ENCODE measurements at regions not wholly inside any gene's neighbourhood (a gene's known extent, or its start where the extent isn't known, plus 50 kb on each side); places are given as distances from the start of the nearest gene placed in this dataset.
"Not testable (repeated sequence)": the region's sequence is repeated elsewhere in the genome, so short reads cannot be mapped to it uniquely, and the experiment has no call there.

GRCh38 chr18:56501896-56502295 lies 136.5 kb downstream of the TXNL1 start:
- peaks cover 6 to 9% of the 10 kb centered on the region in 2 donors for H3K9me3 Mint-ChIP-seq
- peaks cover 0 to 7% of the 10 kb centered on the region in 2 donors for H3K36me3 Mint-ChIP-seq
- H3K27ac Mint-ChIP-seq = no peak overlapping the region
- no peak for ATAC-seq
- DNase-seq (ENCODE audit: low spot score in 2 of 2) = no peak

GRCh38 chr18:56495884-56496283 lies 142.5 kb downstream of the TXNL1 start:
- no peak for ATAC-seq
- H3K9me3 Mint-ChIP-seq = peaks cover 4 to 5% of the 10 kb centered on the region in 2 donors
- no peak for DNase-seq (ENCODE audit: low spot score in 2 of 2)

GRCh38 chr18:56493531-56493930 lies 144.9 kb downstream of the TXNL1 start:
- no peak for ATAC-seq
- no peaks in the 10 kb centered on the region for H3K36me3 Mint-ChIP-seq
- peaks cover 4 to 5% of the 10 kb centered on the region in 2 donors for H3K9me3 Mint-ChIP-seq

More at GRCh38 chr18:56495884-56496283, 142.5 kb downstream of the TXNL1 start:
- no peaks in the 10 kb centered on the region for H3K36me3 Mint-ChIP-seq
- no peak overlapping the region for H3K27ac Mint-ChIP-seq

DNA sequence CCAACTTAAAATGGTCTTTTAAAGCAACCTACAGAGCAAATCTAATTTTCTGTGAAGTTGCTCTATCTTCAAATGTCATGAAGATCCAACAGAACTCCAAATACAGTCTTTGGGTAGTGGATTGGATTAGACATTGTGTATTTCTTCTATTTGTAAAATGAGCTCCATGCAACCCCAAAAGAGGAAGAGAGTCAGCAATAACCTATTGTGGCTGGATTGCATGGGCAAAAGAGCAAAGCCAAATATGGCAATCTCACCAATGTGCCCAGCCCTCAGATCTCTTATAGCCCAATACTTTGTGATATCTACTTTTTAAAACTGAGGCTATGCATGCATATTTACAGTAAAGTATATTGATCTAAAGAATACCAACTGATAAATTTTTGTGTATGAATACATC lies 146.3 kb downstream of the TXNL1 start:
- ATAC-seq (no peak), DNase-seq (ENCODE audit: low spot score in 2 of 2) (no peak)
- H3K36me3 Mint-ChIP-seq = no peaks in the 10 kb centered on the region
- no peak overlapping the region for H3K27ac Mint-ChIP-seq
- H3K9me3 Mint-ChIP-seq = peaks cover 4 to 5% of the 10 kb centered on the region in 2 donors

More at GRCh38 chr18:56493531-56493930, 144.9 kb downstream of the TXNL1 start:
- H3K27ac Mint-ChIP-seq = no peak overlapping the region
- no peak for DNase-seq (ENCODE audit: low spot score in 2 of 2)

- no peak for DNase-seq (ENCODE audit: low spot score in 2 of 2)
- Mint-ChIP-seq H3K27ac (no peak overlapping the region), H3K36me3 (no peaks in the 10 kb centered on the region), H3K9me3 (peaks cover 0 to 3% of the 10 kb centered on the region in 2 donors)
- ATAC-seq = no peak
These were observed 147.4 kb downstream of the TXNL1 start for GRCh38 chr18:56490942-56491341.

- no peak for DNase-seq (ENCODE audit: low spot score in 2 of 2)
- Mint-ChIP-seq H3K36me3 (no peaks in the 10 kb centered on the region), H3K9me3 (peaks cover 0 to 3% of the 10 kb centered on the region in 2 donors), H3K27ac (no peak overlapping the region)
- no peak for ATAC-seq
These were observed 148.5 kb downstream of the TXNL1 start for GRCh38 chr18:56489893-56490292.

DNA sequence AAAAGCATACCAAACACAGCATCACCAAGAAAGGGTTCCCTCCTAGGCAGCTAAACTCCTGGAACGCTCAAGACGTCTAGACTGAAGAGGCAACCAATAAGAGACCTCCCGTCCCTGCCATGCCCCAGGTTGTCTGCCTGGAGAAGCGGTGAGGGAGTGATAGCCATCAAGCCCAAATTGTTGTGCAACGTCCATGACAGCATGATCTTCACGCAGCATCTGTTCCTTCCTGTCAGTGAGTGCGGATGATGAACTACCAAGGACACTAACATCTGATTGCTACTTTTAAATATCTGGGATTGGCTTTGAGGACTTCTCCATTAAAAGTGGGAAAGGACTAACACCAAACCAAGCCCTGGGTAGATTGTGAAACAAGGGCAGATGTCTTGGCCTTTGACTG lies 149.7 kb downstream of the TXNL1 start:
- no peak for DNase-seq (ENCODE audit: low spot score in 2 of 2)
- no peak overlapping the region for H3K27ac Mint-ChIP-seq
- H3K9me3 Mint-ChIP-seq = peaks cover 0 to 3% of the 10 kb centered on the region in 2 donors
- no peak for ATAC-seq
- no peaks in the 10 kb centered on the region for H3K36me3 Mint-ChIP-seq

DNA sequence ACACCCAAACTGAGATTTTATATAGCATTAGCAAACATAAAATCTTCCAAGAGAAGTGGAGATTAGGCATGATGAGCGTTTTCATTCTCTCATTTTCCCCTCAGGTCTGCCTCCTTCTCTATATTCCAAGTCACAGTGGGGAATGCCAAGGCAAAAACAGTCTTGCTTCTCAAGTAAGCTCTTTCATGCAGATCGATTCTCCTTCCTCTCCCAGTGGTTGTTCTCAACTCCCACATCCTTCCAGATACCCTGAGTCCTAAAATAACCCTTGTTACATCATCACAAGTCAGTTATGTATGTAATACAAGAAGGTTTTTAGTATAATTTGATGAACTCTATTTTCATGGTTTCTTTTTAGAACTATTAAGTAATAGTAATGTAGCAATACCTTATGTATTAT lies 150.6 kb downstream of the TXNL1 start:
- no peak for ATAC-seq
- no peaks in the 10 kb centered on the region for H3K36me3 Mint-ChIP-seq
- H3K9me3 Mint-ChIP-seq = peaks cover 0 to 3% of the 10 kb centered on the region in 2 donors
- no peak for DNase-seq (ENCODE audit: low spot score in 2 of 2)
- H3K27ac Mint-ChIP-seq = no peak overlapping the region

DNA sequence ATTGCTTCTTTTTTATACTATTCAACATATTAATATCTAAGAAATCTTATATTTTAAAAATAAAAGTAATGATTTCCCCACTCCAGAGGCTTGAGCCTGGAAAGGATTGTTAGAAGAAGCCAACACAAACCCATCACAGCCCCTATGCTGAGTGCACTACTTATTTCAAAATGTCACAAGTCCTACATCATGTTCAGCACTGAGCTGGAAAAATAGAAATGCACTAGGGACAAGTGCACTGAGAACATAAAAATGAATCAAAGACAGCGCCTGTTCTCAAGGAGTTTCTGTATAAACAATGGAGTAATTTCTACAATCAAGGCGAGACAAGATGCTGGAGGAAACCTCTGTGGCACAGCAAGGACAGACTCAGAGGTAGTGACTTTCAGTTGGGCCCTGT lies 155.0 kb downstream of the TXNL1 start:
- H3K27ac Mint-ChIP-seq = no peak overlapping the region
- no peaks in the 10 kb centered on the region for H3K36me3 Mint-ChIP-seq
- ATAC-seq (no peak), DNase-seq (ENCODE audit: low spot score in 2 of 2) (no peak)
- peaks cover 0 to 8% of the 10 kb centered on the region in 2 donors for H3K9me3 Mint-ChIP-seq

DNA sequence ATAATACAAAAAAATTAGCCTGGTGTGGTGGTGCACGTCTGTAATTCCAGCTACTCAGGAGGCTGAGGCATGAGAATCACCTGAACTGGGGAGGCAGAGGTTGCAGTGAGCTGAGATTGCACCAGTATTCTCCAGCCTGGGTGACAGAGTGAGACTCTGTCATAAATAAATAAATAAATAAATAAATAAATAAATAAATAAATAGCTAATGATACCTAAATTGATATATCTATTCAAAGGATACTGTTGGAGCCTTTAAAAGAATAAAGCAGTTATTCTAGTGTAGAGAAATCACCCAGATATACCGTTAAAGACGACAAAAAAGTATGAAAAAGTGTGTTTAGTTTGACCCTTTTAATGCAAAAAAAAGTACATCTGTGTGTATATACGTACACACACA lies 155.6 kb downstream of the TXNL1 start:
- not testable (repeated sequence) for DNase-seq (ENCODE audit: low spot score in 2 of 2); ATAC-seq; H3K9me3 Mint-ChIP-seq; H3K27ac Mint-ChIP-seq; H3K36me3 Mint-ChIP-seq

- Mint-ChIP-seq H3K36me3 (no peaks in the 10 kb centered on the region), H3K9me3 (peaks cover 0 to 5% of the 10 kb centered on the region in 2 donors), H3K27ac (no peak overlapping the region)
- ATAC-seq (no peak), DNase-seq (ENCODE audit: low spot score in 2 of 2) (no peak)
These were observed 156.6 kb downstream of the TXNL1 start for GRCh38 chr18:56481751-56482150.

DNA sequence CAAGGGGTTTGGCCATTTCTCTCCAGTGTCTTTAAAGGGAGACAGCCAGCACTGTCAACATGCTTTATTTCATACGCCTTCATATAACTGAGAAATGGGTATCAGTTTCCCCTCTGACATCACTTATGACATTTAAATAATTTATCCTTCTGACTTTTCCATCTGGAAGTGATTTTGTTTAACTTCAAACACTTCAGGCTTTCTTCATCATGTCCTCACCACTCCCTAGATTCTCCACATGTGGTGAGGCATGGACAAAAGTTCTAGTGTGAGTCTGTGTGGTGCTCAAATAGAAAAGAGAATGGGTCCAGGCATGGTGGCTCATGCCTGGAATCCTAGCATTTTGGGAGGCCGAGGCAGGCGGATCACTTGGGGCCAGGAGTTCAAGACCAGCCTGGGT lies 158.6 kb downstream of the TXNL1 start:
- DNase-seq (ENCODE audit: low spot score in 2 of 2) = no peak
- Mint-ChIP-seq H3K36me3 (no peaks in the 10 kb centered on the region), H3K27ac (no peak overlapping the region), H3K9me3 (peaks cover 0 to 5% of the 10 kb centered on the region in 2 donors)
- no peak for ATAC-seq

- Mint-ChIP-seq H3K9me3 (peaks cover 0 to 6% of the 10 kb centered on the region in 2 donors), H3K36me3 (no peaks in the 10 kb centered on the region), H3K27ac (no peak overlapping the region)
- DNase-seq (ENCODE audit: low spot score in 2 of 2) (no peak), ATAC-seq (no peak)
These were observed 163.1 kb downstream of the TXNL1 start for GRCh38 chr18:56475250-56475649.

GRCh38 chr18:56473400-56474024 lies 164.9 kb downstream of the TXNL1 start:
- Mint-ChIP-seq H3K27ac (no peak overlapping the region), H3K9me3 (peaks cover 0 to 6% of the 10 kb centered on the region in 2 donors), H3K36me3 (no peaks in the 10 kb centered on the region)
- DNase-seq (ENCODE audit: low spot score in 2 of 2) = no peak
- ATAC-seq = no peak

- ATAC-seq (no peak), DNase-seq (ENCODE audit: low spot score in 2 of 2) (no peak)
- peaks cover 2 to 3% of the 10 kb centered on the region in 2 donors for H3K36me3 Mint-ChIP-seq
- H3K27ac Mint-ChIP-seq = no peak overlapping the region
- peaks cover 5 to 8% of the 10 kb centered on the region in 2 donors for H3K9me3 Mint-ChIP-seq
These were observed 167.7 kb downstream of the TXNL1 start for GRCh38 chr18:56470406-56471351.

DNA sequence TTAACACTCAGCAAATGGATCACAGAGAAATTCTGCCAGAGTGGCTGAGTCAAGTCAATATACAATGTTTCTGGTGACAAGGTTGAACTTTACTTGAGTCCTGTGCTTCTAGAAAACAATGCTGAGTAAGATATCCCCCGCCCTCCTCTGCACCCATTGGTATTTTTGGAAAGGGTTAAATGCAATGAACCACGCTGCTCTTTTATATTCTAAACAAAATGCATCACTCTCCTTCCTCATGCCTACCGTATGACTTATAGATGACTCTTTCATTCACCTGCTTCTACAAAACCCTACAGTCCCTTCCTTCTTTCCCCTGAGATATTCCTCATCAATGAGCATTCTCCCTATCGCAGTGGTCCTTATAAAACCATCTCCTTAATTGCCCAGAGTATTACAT lies 168.8 kb downstream of the TXNL1 start:
- Mint-ChIP-seq H3K36me3 (peaks cover 12 to 13% of the 10 kb centered on the region in 2 donors), H3K9me3 (peaks cover 8 to 18% of the 10 kb centered on the region in 2 donors), H3K27ac (no peak overlapping the region)
- DNase-seq (ENCODE audit: low spot score in 2 of 2) (no peak), ATAC-seq (no peak)

GRCh38 chr18:56468396-56468795 lies 170.0 kb downstream of the TXNL1 start:
- Mint-ChIP-seq H3K27ac (no peak overlapping the region), H3K36me3 (peaks cover 13 to 17% of the 10 kb centered on the region in 2 donors), H3K9me3 (peaks cover 8 to 18% of the 10 kb centered on the region in 2 donors)
- ATAC-seq (no peak), DNase-seq (ENCODE audit: low spot score in 2 of 2) (no peak)
